GM23248 (cell line): ENCODE measurements at regions not wholly inside any gene's neighbourhood (a gene's known extent, or its start where the extent isn't known, plus 50 kb on each side); places are given as distances from the start of the nearest gene placed in this dataset.

Experiments used
- DNase-seq: peaks from one replicate; pipeline ENCODE4 v3.0.0-alpha.2; 2015
- H2AFZ ChIP-seq: fragments of 200-600 bp; sonication (generic); 2 replicates; pipeline ENCODE4 v1.6.1; 2016; ENCODE audit warnings: antibody characterized with exemption
- H3F3A ChIP-seq: fragments of 200-600 bp; sonication (generic); 2 replicates; pipeline ENCODE4 v1.6.1; 2016; ENCODE audit warnings: mild to moderate bottlenecking, antibody characterized with exemption, mixed run types; ENCODE audit not compliant: insufficient read depth
- H3K27ac ChIP-seq: fragments of 200-600 bp; sonication (generic); 2 replicates; pipeline ENCODE4 v1.5.1; 2016; ENCODE audit warnings: mild to moderate bottlenecking
- H3K27me3 ChIP-seq: fragments of 200-600 bp; sonication (generic); replicated peaks from 2 replicates; pipeline ENCODE4 v1.6.1; 2016; ENCODE audit warnings: mild to moderate bottlenecking; ENCODE audit not compliant: insufficient read depth
- H3K36me3 ChIP-seq: fragments of 200-600 bp; sonication (generic); 2 replicates; pipeline ENCODE4 v1.6.1; 2016; ENCODE audit warnings: low read depth, mild to moderate bottlenecking
- H3K4me1 ChIP-seq: fragments of 200-600 bp; sonication (generic); 2 replicates; pipeline ENCODE4 v1.6.1; 2016; ENCODE audit warnings: mild to moderate bottlenecking; ENCODE audit not compliant: insufficient read depth
- H3K4me2 ChIP-seq: fragments of 200-600 bp; sonication (generic); one replicate; pipeline ENCODE4 v1.6.1; 2016; ENCODE audit warnings: mild to moderate bottlenecking; ENCODE audit not compliant: unreplicated experiment
- H3K4me3 ChIP-seq: fragments of 200-600 bp; sonication (generic); 2 replicates; pipeline ENCODE4 v1.5.1; 2016; ENCODE audit warnings: mild to moderate bottlenecking
- H3K79me2 ChIP-seq: fragments of 200-600 bp; sonication (generic); 2 replicates; pipeline ENCODE4 v1.6.1; 2016; ENCODE audit warnings: mild to moderate bottlenecking; ENCODE audit not compliant: insufficient read depth
- H3K9ac ChIP-seq: fragments of 200-600 bp; sonication (generic); 2 replicates; pipeline ENCODE4 v1.6.1; 2016; ENCODE audit warnings: mild to moderate bottlenecking
- H3K9me2 ChIP-seq: fragments of 200-600 bp; sonication (generic); 2 replicates; pipeline ENCODE4 v1.6.1; 2016; ENCODE audit warnings: mixed run types, mild to moderate bottlenecking, moderate library complexity; ENCODE audit not compliant: insufficient read depth
- H3K9me3 ChIP-seq: fragments of 200-600 bp; sonication (generic); one replicate; pipeline ENCODE4 v1.6.1; 2017; ENCODE audit warnings: low read depth
- H4K20me1 ChIP-seq: fragments of 200-600 bp; sonication (generic); 2 replicates; pipeline ENCODE4 v1.6.0; 2016; ENCODE audit not compliant: insufficient read depth
- EZH2 ChIP-seq: fragments of 200-600 bp; sonication (generic); IDR thresholded peaks from 2 replicates; pipeline ENCODE4 v1.6.1; 2018; ENCODE audit warnings: antibody characterized with exemption, mild to moderate bottlenecking; ENCODE audit not compliant: insufficient read depth, poor library complexity, severe bottlenecking
- EZH2phosphoT487 ChIP-seq: fragments of 200-600 bp; sonication (generic); IDR thresholded peaks from 2 replicates; pipeline ENCODE4 v1.6.1; 2018; ENCODE audit warnings: antibody characterized with exemption, moderate library complexity, mild to moderate bottlenecking, low read depth; ENCODE audit not compliant: insufficient read depth
- WGBS, 2 experiments: methylation state at CpG; one replicate each; pipeline ENCODE4 v1.1.6; 2015 to 2017; ENCODE audit warnings: low lambda C conversion rate in 2 of 2, low coverage in 1 of 2; ENCODE audit errors: missing lambda C conversion rate in 2 of 2; 5-methylcytosine and 5-hydroxymethylcytosine counted together
- in situ Hi-C: fragments of 300-500 bp; cut with MboI; formaldehyde crosslinking; loops from 2 replicates; pipeline ENCODE4 v1.15.0; 2020

DNA sequence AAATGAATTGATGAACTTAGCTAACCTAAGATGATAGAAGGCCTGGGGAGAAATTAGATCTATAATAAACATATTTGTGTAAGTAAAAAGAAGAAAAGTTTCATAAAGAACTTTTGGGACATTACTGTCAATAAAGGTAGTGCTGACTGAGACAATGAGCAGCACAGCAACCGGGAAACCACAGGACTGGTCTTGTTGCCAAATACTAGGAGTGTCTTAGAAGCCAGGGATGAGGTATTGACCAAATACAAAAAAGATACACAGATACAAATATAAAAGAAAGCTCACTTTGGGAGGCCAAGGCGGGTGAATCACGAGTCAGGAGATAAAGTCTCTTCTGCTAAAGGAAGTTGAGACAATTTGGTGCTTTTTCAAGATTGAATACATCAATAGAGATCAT, 362.4 kb upstream of the ZNF385D start:
- no peak for DNase-seq
- Histone ChIP-seq H3K4me3 (no peak overlapping the region), H3K36me3 (no peaks in the 10 kb centered on the region), H3K9me2 (no peaks in the 10 kb centered on the region), H3K9me3 (no peaks in the 10 kb centered on the region), H3K27ac (no peak overlapping the region), H3K27me3 (no peaks in the 10 kb centered on the region), H3F3A (no peaks in the 10 kb centered on the region), H3K4me2 (no peak overlapping the region), H3K79me2 (no peaks in the 10 kb centered on the region), H3K4me1 (no peaks in the 10 kb centered on the region), H4K20me1 (no peaks in the 10 kb centered on the region), H2AFZ (no peak overlapping the region), H3K9ac (no peak overlapping the region)
- TF ChIP-seq EZH2, result no peak
- no peak for TF ChIP-seq EZH2phosphoT487
- 91 to 93% methylated on average over 3 of the region's 3 CpGs for WGBS, 2 experiments
- in situ Hi-C loops, result loop anchor here (25.0 kb wide), 1 partner anchor 1601 kb away; no protein-coding TSS in a partner anchor

DNA sequence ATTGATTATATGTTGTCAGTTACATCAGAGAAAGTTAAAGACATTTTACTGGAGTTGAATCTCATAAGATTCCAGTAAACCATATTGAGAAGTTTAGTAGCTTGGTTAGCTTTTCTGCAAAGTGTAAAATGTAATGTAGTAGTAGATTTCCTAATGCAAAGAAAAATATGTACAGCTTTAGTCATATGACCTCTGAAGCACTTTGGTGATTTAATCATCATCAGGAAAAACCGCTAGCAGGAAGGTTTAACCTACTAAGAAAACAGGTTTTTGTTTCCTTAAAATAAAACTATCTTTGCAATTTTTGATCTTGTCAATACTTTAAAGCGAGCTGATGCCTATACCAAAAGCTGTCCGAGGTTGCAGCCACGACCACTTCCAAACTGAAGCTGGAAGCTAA, 364.6 kb upstream of the ZNF385D start:
- DNase-seq, result peak; percentile 5
- in situ Hi-C loops, result loop anchor here (25.0 kb wide), 1 partner anchor 1603 kb away; no protein-coding TSS in a partner anchor

DNA sequence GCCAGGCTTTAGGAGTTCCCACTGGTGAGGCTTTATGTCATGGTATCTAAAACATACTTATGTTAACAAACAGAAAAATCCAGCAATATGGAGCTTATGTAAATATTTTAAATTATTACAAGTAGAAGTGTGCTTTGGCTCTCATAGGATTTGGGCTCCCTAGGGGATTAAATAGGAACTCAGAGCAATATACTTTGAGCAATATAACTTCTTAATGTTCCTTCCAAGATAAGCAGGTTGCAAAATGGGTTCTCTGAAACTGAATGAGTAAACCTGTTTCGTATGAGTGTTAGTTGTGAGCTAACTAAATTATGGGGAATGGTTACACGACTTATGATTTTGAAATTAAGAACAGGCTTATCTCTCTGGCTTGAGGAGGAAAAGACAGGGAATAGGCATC, 366.1 kb upstream of the ZNF385D start:
- 57 to 79% methylated on average over 2 of the region's 2 CpGs for WGBS, 2 experiments
- H3K4me1 ChIP-seq, result no peaks in the 10 kb centered on the region
- H3K9ac ChIP-seq, result no peak overlapping the region
- H2AFZ ChIP-seq, result no peak overlapping the region
- in situ Hi-C loops, result loop anchor here (25.0 kb wide), 1 partner anchor 1605 kb away; no protein-coding TSS in a partner anchor
- H3K9me2 ChIP-seq, result no peaks in the 10 kb centered on the region
- no peaks in the 10 kb centered on the region for H3K9me3 ChIP-seq
- TF ChIP-seq EZH2phosphoT487 (no peak), EZH2 (no peak)
- no peak for DNase-seq
- H3F3A ChIP-seq, result no peaks in the 10 kb centered on the region
- H4K20me1 ChIP-seq, result no peaks in the 10 kb centered on the region
- no peak overlapping the region for H3K4me3 ChIP-seq
- no peaks in the 10 kb centered on the region for H3K27me3 ChIP-seq
- no peak overlapping the region for H3K27ac ChIP-seq
- H3K4me2 ChIP-seq, result no peak overlapping the region
- no peaks in the 10 kb centered on the region for H3K36me3 ChIP-seq
- H3K79me2 ChIP-seq, result no peaks in the 10 kb centered on the region

More for the DNA sequence above, 364.6 kb upstream of the ZNF385D start:
- Histone ChIP-seq H4K20me1 (no peaks in the 10 kb centered on the region), H3K9me2 (no peaks in the 10 kb centered on the region), H3K4me1 (no peaks in the 10 kb centered on the region), H3F3A (no peaks in the 10 kb centered on the region), H3K79me2 (no peaks in the 10 kb centered on the region), H3K36me3 (no peaks in the 10 kb centered on the region), H3K27me3 (no peaks in the 10 kb centered on the region), H3K9me3 (no peaks in the 10 kb centered on the region), H3K27ac (no peak overlapping the region), H3K4me2 (no peak overlapping the region), H3K4me3 (no peak overlapping the region), H2AFZ (no peak overlapping the region), H3K9ac (no peak overlapping the region)
- TF ChIP-seq EZH2 (no peak), EZH2phosphoT487 (no peak)
- 87 to 89% methylated on average over 4 of the region's 4 CpGs for WGBS, 2 experiments

DNA sequence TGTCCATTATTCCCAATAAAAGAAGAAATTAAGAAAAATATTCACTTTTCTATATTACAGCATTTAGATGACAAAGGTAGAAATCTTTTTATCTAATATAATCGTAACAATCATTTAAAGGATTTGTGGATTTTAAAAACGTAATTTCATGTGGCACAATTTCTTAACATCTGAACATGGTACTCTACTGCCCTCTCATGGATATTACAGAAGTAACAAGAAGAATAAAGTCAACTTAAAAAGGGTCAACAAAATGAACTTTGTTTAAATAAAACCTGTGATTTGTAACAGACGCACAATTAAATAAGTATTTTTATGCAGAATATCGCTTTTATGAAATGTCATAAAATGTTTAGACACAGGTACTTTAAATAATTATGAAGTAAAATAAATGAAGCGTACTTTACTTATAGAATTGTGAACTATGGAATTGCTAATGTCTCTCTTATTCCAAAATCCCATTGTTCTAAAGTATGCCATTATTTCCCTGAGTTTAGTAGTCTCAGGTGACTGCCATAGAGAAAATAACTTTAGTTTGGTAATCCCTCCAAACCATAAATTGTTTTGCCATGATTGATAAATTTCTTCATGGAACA, 366.8 kb upstream of the ZNF385D start:
- Histone ChIP-seq H3F3A (no peaks in the 10 kb centered on the region), H3K4me2 (no peak overlapping the region), H3K9me2 (no peaks in the 10 kb centered on the region), H4K20me1 (no peaks in the 10 kb centered on the region), H3K4me3 (no peak overlapping the region), H3K27me3 (no peaks in the 10 kb centered on the region), H3K9ac (no peak overlapping the region), H3K9me3 (no peaks in the 10 kb centered on the region), H3K36me3 (no peaks in the 10 kb centered on the region), H3K4me1 (no peaks in the 10 kb centered on the region), H3K27ac (no peak overlapping the region), H2AFZ (no peak overlapping the region), H3K79me2 (no peaks in the 10 kb centered on the region)
- no peak for TF ChIP-seq EZH2phosphoT487
- peak; percentile 61 for DNase-seq
- in situ Hi-C loops, result loop anchor here (25.0 kb wide), 1 partner anchor 1606 kb away; no protein-coding TSS in a partner anchor
- WGBS, 2 experiments, result 21 to 22% methylated on average over 5 of the region's 5 CpGs

DNA sequence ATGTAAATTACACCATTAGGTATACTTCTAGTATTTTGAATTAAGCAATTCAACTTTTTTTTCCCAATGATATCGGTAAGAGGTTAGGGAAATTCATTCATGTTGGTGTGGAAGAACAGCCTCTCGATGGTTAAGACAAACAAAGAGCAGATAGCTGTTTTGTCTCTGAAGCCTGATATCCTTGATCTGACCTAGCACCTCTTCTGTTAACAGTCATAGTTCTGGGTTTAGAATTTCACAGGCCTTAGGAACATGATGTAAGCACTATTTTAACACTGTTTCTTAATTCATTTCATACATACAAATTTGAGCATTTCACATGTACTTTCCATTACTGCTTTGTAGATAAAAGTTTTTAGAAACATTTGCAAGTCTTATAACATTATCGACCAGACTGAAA, 367.5 kb upstream of the ZNF385D start:
- H3K9me3 ChIP-seq, result no peaks in the 10 kb centered on the region
- no peak overlapping the region for H3K27ac ChIP-seq
- no peaks in the 10 kb centered on the region for H3K4me1 ChIP-seq
- no peaks in the 10 kb centered on the region for H3K27me3 ChIP-seq
- H2AFZ ChIP-seq, result no peak overlapping the region
- no peak overlapping the region for H3K4me2 ChIP-seq
- TF ChIP-seq EZH2 (no peak), EZH2phosphoT487 (no peak)
- in situ Hi-C loops, result loop anchor here (25.0 kb wide), 1 partner anchor 1606 kb away; no protein-coding TSS in a partner anchor
- no peak overlapping the region for H3K9ac ChIP-seq
- no peaks in the 10 kb centered on the region for H3F3A ChIP-seq
- H3K9me2 ChIP-seq, result no peaks in the 10 kb centered on the region
- no peaks in the 10 kb centered on the region for H3K79me2 ChIP-seq
- H4K20me1 ChIP-seq, result no peaks in the 10 kb centered on the region
- DNase-seq, result no peak
- 52 to 57% methylated on average over 3 of the region's 3 CpGs for WGBS, 2 experiments
- no peaks in the 10 kb centered on the region for H3K36me3 ChIP-seq
- no peak overlapping the region for H3K4me3 ChIP-seq
